Keratinocyte (primary cell): ENCODE measurements at regions not wholly inside any gene's neighbourhood (a gene's known extent, or its start where the extent isn't known, plus 50 kb on each side); places are given as distances from the start of the nearest gene placed in this dataset.

Experiments
- DNase-seq: peaks from one replicate; pipeline ENCODE4 v3.0.0-alpha.2; 2011; ENCODE audit warnings: low read depth, missing footprints, low spot score
- FAIRE-seq: peaks from 2 replicates; lab custom pipeline; 2011; peaks lifted over from hg19 to GRCh38; lab: Jason Lieb, UNC
- H2AFZ ChIP-seq: 2 replicates; pipeline ENCODE4 v1.6.0; 2012; ENCODE audit warnings: low read length, control low read depth, inconsistent platforms; ENCODE audit not compliant: control insufficient read depth
- H3K27ac ChIP-seq: 2 replicates; pipeline ENCODE4 v1.5.1; 2011; ENCODE audit warnings: low read length; ENCODE audit not compliant: control insufficient read depth, insufficient read depth
- H3K27me3 ChIP-seq: 3 replicates; pipeline ENCODE4 v1.6.0; 2011; ENCODE audit warnings: low read length; ENCODE audit not compliant: control insufficient read depth, insufficient read depth; ENCODE audit errors: extremely low read depth
- H3K36me3 ChIP-seq, 2 experiments: 2 replicates in 1 of 2; 3 replicates in 1 of 2; pipeline ENCODE4 v1.5.1; 2011; ENCODE audit warnings: low read length in 2 of 2, mild to moderate bottlenecking in 1 of 2; ENCODE audit not compliant: control insufficient read depth in 2 of 2, insufficient read depth in 2 of 2; ENCODE audit errors: extremely low read depth in 1 of 2
- H3K4me1 ChIP-seq: 3 replicates; pipeline ENCODE4 v1.5.1; 2011; ENCODE audit warnings: low read length; ENCODE audit not compliant: control insufficient read depth, insufficient read depth; ENCODE audit errors: extremely low read depth
- H3K4me2 ChIP-seq: 3 replicates; pipeline ENCODE4 v1.6.0; 2011; ENCODE audit warnings: low read depth, low read length; ENCODE audit not compliant: control insufficient read depth, insufficient read depth; ENCODE audit errors: extremely low read depth
- H3K4me3 ChIP-seq, 3 experiments: fragments of 200-600 bp in 1 of 3; sonication (generic) in 1 of 3; 2 replicates in 2 of 3; 3 replicates in 1 of 3; pipeline ENCODE4 v1.5.1; 2011 to 2016; ENCODE audit warnings: low read length in 3 of 3, mild to moderate bottlenecking in 3 of 3, control low read depth in 2 of 3, inconsistent platforms in 1 of 3, low read depth in 1 of 3, mixed read lengths in 1 of 3, mixed run types in 1 of 3, moderate library complexity in 1 of 3; ENCODE audit not compliant: control insufficient read depth in 2 of 3, insufficient read depth in 2 of 3; ENCODE audit errors: extremely low read depth in 1 of 3
- H3K79me2 ChIP-seq: 2 replicates; pipeline ENCODE4 v1.6.0; 2012; ENCODE audit warnings: low read length; ENCODE audit not compliant: control insufficient read depth, insufficient read depth
- H3K9ac ChIP-seq: 3 replicates; pipeline ENCODE4 v1.6.0; 2011; ENCODE audit warnings: low read length; ENCODE audit not compliant: control insufficient read depth, insufficient read depth; ENCODE audit errors: extremely low read depth
- H3K9me1 ChIP-seq: 3 replicates; pipeline ENCODE4 v1.6.0; 2011; ENCODE audit warnings: low read length; ENCODE audit not compliant: control insufficient read depth, insufficient read depth; ENCODE audit errors: extremely low read depth
- H3K9me3 ChIP-seq: 2 replicates; pipeline ENCODE4 v1.5.1; 2012; ENCODE audit warnings: low read depth, low read length; ENCODE audit not compliant: control insufficient read depth
- H4K20me1 ChIP-seq: 3 replicates; pipeline ENCODE4 v1.6.0; 2011; ENCODE audit warnings: low read length; ENCODE audit not compliant: control insufficient read depth, insufficient read depth; ENCODE audit errors: extremely low read depth
- CTCF ChIP-seq, 3 experiments: IDR thresholded peaks in 1 of 3; conservative IDR thresholded peaks in 1 of 3; optimal IDR thresholded peaks in 1 of 3; 2 replicates in 2 of 3; 3 replicates in 1 of 3; pipeline versions ENCODE3 to v1.5.1; 2011; ENCODE audit warnings: low read length in 3 of 3, mild to moderate bottlenecking in 3 of 3, moderate library complexity in 2 of 3, control low read depth in 1 of 3, inconsistent platforms in 1 of 3; ENCODE audit not compliant: insufficient read depth in 2 of 3; ENCODE audit errors: extremely low read depth in 1 of 3
- EZH2 ChIP-seq: IDR thresholded peaks from one replicate; pipeline ENCODE4 v1.6.1; 2012; ENCODE audit warnings: inconsistent platforms, mild to moderate bottlenecking, low read length, moderate library complexity
- dilution Hi-C: fragments of 300-500 bp; cut with MboI; formaldehyde crosslinking; loops from one replicate; pipeline ENCODE4 v1.7.0; 2020; ENCODE audit warnings: low sequenced_read_pairs; ENCODE audit not compliant: extremely low pct_ligation_motif_present

GRCh38 chr2:3040066-3040428 lies 337.6 kb downstream of the EIPR1 start:
- Histone ChIP-seq H3K9me3 (peaks cover 7% of the 10 kb centered on the region), H3K4me1 (no peaks in the 10 kb centered on the region), H3K79me2 (no peaks in the 10 kb centered on the region), H3K4me3 (no peak overlapping the region), H2AFZ (no peak overlapping the region), H3K9ac (no peak overlapping the region), H3K27ac (no peak overlapping the region), H3K36me3 (no peaks in the 10 kb centered on the region), H3K27me3 (no peaks in the 10 kb centered on the region), H3K9me1 (no peaks in the 10 kb centered on the region), H4K20me1 (no peaks in the 10 kb centered on the region), H3K4me2 (no peak overlapping the region)
- DNase-seq (no peak), FAIRE-seq (no peak)
- TF ChIP-seq EZH2 (no peak), CTCF (optimal IDR thresholded peaks at IDR 0.05 in 1 of 3, IDR thresholded peaks at IDR 0.05 in 1 of 3, conservative IDR thresholded peaks at IDR 0.05 in 1 of 3; ENCODE audit: extremely low read depth in 1 of 3, insufficient read depth in 2 of 3, low read length in 3 of 3) (no peak)
- dilution Hi-C loops = no loop called here

GRCh38 chr2:3039188-3040065 lies 338.2 kb downstream of the EIPR1 start:
- H2AFZ ChIP-seq = no peak overlapping the region
- H4K20me1 ChIP-seq = no peaks in the 10 kb centered on the region
- H3K4me2 ChIP-seq = no peak overlapping the region
- dilution Hi-C loops = no loop called here
- H3K27me3 ChIP-seq = no peaks in the 10 kb centered on the region
- H3K36me3 ChIP-seq = no peaks in the 10 kb centered on the region
- no peak for FAIRE-seq
- H3K9me1 ChIP-seq = no peaks in the 10 kb centered on the region
- peaks cover 7% of the 10 kb centered on the region for H3K9me3 ChIP-seq
- H3K4me3 ChIP-seq = no peak overlapping the region
- H3K9ac ChIP-seq = no peak overlapping the region
- no peaks in the 10 kb centered on the region for H3K79me2 ChIP-seq
- TF ChIP-seq EZH2 (no peak), CTCF (optimal IDR thresholded peaks at IDR 0.05 in 1 of 3, IDR thresholded peaks at IDR 0.05 in 1 of 3, conservative IDR thresholded peaks at IDR 0.05 in 1 of 3; ENCODE audit: extremely low read depth in 1 of 3, insufficient read depth in 2 of 3, low read length in 3 of 3) (no peak)
- no peak overlapping the region for H3K27ac ChIP-seq
- no peak for DNase-seq
- H3K4me1 ChIP-seq = no peaks in the 10 kb centered on the region
